NT2/D1 (cell line): ENCODE measurements at regions not wholly inside any gene's neighbourhood (a gene's known extent, or its start where the extent isn't known, plus 50 kb on each side); places are given as distances from the start of the nearest gene placed in this dataset.

Experiments used
- SUZ12 ChIP-seq: IDR thresholded peaks from 2 replicates; pipeline ENCODE4 v1.6.1; 2011; ENCODE audit not compliant: insufficient read length, insufficient read depth; ENCODE audit errors: extremely low read depth
- YY1 ChIP-seq: IDR thresholded peaks from 2 replicates; pipeline ENCODE4 v1.6.1; 2011; ENCODE audit not compliant: insufficient read length, insufficient read depth
- ZNF274 ChIP-seq: IDR thresholded peaks from 2 replicates; pipeline ENCODE4 v1.6.1; 2011; ENCODE audit warnings: mild to moderate bottlenecking, low read depth, low read length

- no peak for TF ChIP-seq SUZ12
- TF ChIP-seq ZNF274, result no peak
- TF ChIP-seq YY1, result no peak
These were observed 585.1 kb downstream of the SLC4A3 start for GRCh38 chr2:220212296-220213080.
